ENCODE measurements at regions not wholly inside any gene's neighbourhood (a gene's known extent, or its start where the extent isn't known, plus 50 kb on each side); places are given as distances from the start of the nearest gene placed in this dataset.
"Not testable (repeated sequence)": the region's sequence is repeated elsewhere in the genome, so short reads cannot be mapped to it uniquely, and the experiment has no call there.

- DNase-seq (ENCODE audit: low read depth in 2 of 2), result no peak
These were observed 157.3 kb upstream of the RUNX1 start for GRCh38 chr21:35206141-35207125.

GRCh38 chr21:35204850-35205541, 155.9 kb upstream of the RUNX1 start:
- no peak for DNase-seq (ENCODE audit: low read depth in 2 of 2)

- no peak for DNase-seq (ENCODE audit: low read depth in 2 of 2)
These were observed 155.0 kb upstream of the RUNX1 start for GRCh38 chr21:35204125-35204524.

- DNase-seq (ENCODE audit: low read depth in 2 of 2), result no peak
These were observed 154.2 kb upstream of the RUNX1 start for GRCh38 chr21:35203093-35203977.

- no peak for DNase-seq (ENCODE audit: low read depth in 2 of 2)
These were observed 153.3 kb upstream of the RUNX1 start for GRCh38 chr21:35202431-35202830.

- no peak for DNase-seq (ENCODE audit: low read depth in 2 of 2)
These were observed 152.7 kb upstream of the RUNX1 start for GRCh38 chr21:35201799-35202198.

DNA sequence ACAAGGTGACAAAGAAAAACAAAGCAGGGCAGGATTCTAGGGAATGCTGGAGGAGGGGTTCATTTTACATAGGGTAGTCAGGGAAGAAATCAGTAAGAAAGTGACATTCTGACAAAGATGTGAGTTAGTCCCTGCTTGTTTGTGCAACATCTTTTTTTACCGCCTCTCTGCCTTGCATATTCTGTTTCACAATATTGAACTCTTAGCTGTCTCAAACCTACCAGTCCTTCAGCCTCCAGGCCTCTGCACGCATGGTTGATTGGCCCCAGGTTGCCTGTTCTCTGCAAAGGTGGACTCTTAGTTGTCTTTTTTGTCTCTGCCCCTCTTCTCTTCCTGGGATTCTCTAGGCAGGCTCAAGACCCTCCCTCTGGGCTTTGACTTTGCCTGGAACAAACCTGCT, 152.2 kb upstream of the RUNX1 start:
- no peak for DNase-seq (ENCODE audit: low read depth in 2 of 2)

GRCh38 chr21:35199733-35200015, 150.6 kb upstream of the RUNX1 start:
- DNase-seq (ENCODE audit: low read depth in 2 of 2), result no peak

DNA sequence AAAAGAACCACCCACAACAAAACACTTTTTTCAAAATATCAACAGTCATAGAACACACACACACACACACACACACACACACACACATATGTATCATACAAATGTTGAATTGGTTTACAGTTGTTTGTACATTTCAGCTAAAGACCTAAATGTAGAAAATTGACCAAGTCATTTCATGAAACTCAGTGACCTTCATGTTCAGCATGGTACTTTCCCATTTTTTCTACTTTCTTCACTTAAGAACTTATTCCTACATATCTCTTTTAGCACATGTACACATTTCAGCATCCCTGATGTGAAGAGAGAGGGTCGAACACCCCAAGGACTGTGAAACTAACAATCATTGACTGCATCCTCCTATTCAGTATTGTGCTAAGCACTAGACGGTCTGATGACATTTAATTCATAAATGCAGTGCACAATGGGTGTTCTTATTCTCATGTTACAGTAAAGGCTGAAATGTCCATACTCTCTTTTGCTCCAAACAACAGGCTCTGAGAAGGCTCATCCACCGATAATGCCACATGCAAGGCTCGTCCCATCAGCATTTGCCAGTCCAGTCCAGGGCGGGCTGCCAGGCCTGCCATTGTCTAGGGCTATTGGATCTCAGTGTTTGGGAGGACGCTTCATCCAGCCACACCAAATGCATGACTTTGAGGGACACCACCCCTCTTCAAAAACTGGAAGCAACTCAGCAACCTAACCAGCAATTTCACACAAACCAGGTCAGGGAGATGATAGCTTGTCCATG, 150.1 kb upstream of the RUNX1 start:
- DNase-seq (ENCODE audit: low read depth in 2 of 2), result no peak

GRCh38 chr21:35198565-35198964, 149.5 kb upstream of the RUNX1 start:
- no peak for DNase-seq (ENCODE audit: low read depth in 2 of 2)

GRCh38 chr21:35197992-35198431, 148.9 kb upstream of the RUNX1 start:
- DNase-seq (ENCODE audit: low read depth in 2 of 2), result no peak

DNA sequence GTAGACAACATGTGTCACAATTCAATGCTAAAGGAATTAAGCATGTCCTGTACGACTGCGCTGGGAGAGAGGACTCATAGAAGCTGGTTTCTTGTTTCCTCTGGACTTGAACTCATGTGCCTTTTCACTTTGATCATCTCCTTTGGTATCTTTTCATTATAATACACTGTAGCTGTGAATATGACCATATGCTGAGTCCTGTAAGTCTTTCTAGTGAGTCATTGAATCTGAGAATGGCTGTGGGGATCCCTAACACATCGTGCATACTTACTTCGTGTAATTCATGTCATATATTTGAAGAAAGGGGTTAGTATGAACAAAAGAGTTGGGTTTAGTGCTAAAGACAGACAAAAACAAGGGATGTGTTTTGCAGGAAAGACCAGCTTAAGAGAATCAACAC, 148.1 kb upstream of the RUNX1 start:
- no peak for DNase-seq (ENCODE audit: low read depth in 2 of 2)

- no peak for DNase-seq (ENCODE audit: low read depth in 2 of 2)
These were observed 147.0 kb upstream of the RUNX1 start for GRCh38 chr21:35196128-35196527.

- no peak for DNase-seq (ENCODE audit: low read depth in 2 of 2)
These were observed 146.1 kb upstream of the RUNX1 start for GRCh38 chr21:35195232-35195631.

GRCh38 chr21:35191754-35192153, 142.7 kb upstream of the RUNX1 start:
- DNase-seq (ENCODE audit: low read depth in 2 of 2), result no peak

- DNase-seq (ENCODE audit: low read depth in 2 of 2), result no peak
These were observed 142.0 kb upstream of the RUNX1 start for GRCh38 chr21:35191128-35191527.

DNA sequence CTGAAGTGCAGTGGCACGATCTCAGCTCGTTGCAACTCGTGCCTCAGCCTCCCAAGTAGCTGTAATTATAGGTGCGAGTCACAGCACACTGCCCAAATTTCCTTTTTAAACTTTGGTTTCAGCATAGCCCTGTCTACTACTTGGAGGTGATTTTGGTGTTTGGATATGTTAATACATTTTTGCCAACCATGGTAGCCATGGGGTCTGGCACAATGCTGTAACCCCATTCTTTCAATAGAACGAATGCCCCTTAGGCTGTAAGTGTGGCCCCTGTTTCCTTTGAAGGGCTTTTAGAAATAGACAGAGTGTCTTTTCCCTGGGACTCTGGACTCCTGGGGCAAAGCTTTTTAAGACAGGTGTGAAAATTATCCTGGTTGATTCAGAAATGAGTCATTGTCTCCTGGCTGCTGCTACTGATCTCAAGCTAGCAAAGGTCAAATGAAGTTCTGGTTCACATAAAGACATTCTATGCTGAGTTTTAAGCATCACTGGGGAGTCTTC, 141.1 kb upstream of the RUNX1 start:
- DNase-seq (ENCODE audit: low read depth in 2 of 2), result no peak

DNA sequence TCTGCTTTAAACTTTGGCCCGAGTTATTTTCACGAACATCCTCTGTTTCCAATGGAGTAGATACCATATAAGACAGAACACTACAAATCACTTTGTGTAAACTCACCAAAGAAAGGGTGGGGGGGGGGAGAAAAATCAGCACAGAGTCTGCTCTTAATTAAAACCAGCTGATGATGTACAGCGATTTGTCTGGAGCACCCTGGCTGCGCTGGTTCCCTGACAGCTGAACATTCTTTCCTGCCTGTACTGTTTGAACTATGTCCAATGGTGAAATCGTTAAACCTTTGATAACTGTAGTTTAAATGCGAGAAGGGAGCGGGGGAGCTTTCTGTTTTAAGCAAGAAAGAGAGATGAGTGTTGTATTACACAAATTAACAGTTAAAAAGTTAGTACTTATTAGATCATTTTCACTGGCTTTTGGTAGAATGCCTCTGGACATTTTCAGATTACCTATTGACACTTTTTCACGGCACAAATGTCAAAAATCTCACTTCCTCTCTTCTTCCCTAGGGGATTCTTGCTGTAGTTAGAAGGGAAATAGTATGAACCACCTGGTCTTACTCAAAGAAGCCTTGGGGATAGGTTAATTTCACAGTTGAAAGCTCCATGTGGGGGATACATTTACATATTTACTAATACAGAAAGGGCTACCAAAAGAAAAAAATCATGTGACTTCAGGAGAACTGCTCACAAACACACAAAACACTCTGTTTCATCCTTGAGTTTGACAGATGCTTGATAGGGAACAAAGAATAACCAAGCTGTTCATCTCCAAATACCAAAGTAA, 140.2 kb upstream of the RUNX1 start:
- DNase-seq (ENCODE audit: low read depth in 2 of 2), result no peak

GRCh38 chr21:35183389-35183788, 134.3 kb upstream of the RUNX1 start:
- not testable (repeated sequence) for DNase-seq (ENCODE audit: low read depth in 2 of 2)

GRCh38 chr21:35179990-35180540, 131.0 kb upstream of the RUNX1 start:
- no peak for DNase-seq (ENCODE audit: low read depth in 2 of 2)

Measured in stimulated activated CD8-positive, alpha-beta memory T cell treated with anti-CD3 and anti-CD28 coated beads, Interleukin-7, amount 100 ng/mL, for 1 hour (primary cell).